ENCODE measurements at regions not wholly inside any gene's neighbourhood (a gene's known extent, or its start where the extent isn't known, plus 50 kb on each side); places are given as distances from the start of the nearest gene placed in this dataset.

DNA sequence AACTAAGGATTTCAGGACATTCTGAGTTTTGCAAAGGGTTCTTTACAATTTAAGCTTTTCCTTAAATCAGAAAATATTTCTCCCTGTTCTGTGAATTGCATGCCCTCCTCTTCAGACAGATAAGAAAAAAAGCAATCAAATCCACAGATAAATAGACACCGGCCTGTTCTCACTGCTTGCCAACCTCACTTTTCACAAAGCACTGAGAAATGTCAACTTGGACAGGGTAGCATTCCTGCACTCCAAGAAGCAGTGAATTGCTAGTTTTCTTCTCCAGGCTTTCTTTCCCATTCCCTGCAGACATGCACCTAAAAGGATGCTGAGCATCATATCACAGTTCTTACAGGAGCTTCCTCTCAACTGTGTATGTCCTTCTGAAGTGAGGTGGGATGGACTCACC is 226.0 kb downstream of the CHRM3 start:
- no TSS peak for BruUV-seq (replicated peaks)
- CTCF ChIA-PET (ENCODE audit: unreplicated experiment): no interaction called here
- Histone ChIP-seq H3K4me1 (ENCODE audit: insufficient read depth, low read length, poor library complexity, severe bottlenecking) (no peaks in the 10 kb centered on the region), H3K9me3 (ENCODE audit: low read length) (no peaks in the 10 kb centered on the region), H4K20me1 (ENCODE audit: insufficient read depth, low read length) (no peaks in the 10 kb centered on the region), H3K4me3 (ENCODE audit: low read depth, low read length, poor library complexity, severe bottlenecking) (no peak overlapping the region), H2AFZ (ENCODE audit: low read length) (no peak overlapping the region), H3K4me2 (ENCODE audit: low read length) (no peak overlapping the region), H3K9me2 (ENCODE audit: insufficient read depth, low read length) (no peaks in the 10 kb centered on the region), H3K79me2 (ENCODE audit: insufficient read depth, low read depth, low read length) (no peaks in the 10 kb centered on the region), H3K27ac (ENCODE audit: low read depth, low read length, poor library complexity, severe bottlenecking) (no peak overlapping the region), H3K36me3 (ENCODE audit: insufficient read depth, low read length) (no peaks in the 10 kb centered on the region)
- TF ChIP-seq, protein P1, sequence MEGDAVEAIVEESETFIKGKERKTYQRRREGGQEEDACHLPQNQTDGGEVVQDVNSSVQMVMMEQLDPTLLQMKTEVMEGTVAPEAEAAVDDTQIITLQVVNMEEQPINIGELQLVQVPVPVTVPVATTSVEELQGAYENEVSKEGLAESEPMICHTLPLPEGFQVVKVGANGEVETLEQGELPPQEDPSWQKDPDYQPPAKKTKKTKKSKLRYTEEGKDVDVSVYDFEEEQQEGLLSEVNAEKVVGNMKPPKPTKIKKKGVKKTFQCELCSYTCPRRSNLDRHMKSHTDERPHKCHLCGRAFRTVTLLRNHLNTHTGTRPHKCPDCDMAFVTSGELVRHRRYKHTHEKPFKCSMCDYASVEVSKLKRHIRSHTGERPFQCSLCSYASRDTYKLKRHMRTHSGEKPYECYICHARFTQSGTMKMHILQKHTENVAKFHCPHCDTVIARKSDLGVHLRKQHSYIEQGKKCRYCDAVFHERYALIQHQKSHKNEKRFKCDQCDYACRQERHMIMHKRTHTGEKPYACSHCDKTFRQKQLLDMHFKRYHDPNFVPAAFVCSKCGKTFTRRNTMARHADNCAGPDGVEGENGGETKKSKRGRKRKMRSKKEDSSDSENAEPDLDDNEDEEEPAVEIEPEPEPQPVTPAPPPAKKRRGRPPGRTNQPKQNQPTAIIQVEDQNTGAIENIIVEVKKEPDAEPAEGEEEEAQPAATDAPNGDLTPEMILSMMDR (conservative IDR thresholded peaks at IDR 0.05; ENCODE audit: low read length): no peak
- no peak for DNase-seq (ENCODE audit: low spot score)
- intact Hi-C loops (cut with micrococcal nuclease; ENCODE audit: unreplicated experiment): no loop called here
- POLR2A ChIA-PET: interaction anchor here (0.6 kb wide), 1 partner anchor 58 kb away, joined by 4 read pairs; no protein-coding TSS in a partner anchor

DNA sequence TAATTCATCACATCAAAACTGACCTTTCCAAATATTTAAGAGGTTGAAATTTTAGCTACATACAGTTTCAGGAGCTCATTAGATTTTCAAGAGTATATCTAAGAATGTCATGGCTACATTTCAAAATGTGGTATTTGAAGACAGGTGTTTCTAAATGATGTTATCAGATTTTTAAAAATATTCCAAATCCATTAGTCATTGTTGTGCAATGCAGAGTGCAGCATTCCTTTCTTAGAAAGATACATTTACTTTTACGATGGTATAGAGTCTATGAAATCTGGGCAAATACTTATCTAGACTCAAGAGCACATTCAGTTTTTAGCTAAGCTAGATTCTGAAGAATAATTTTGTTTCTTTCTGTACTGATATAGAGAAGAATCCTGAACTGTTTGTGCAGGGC is 230.3 kb downstream of the CHRM3 start:
- Histone ChIP-seq H3K9me3 (ENCODE audit: low read length) (no peaks in the 10 kb centered on the region), H2AFZ (ENCODE audit: low read length) (no peak overlapping the region), H3K36me3 (ENCODE audit: insufficient read depth, low read length) (no peaks in the 10 kb centered on the region), H3K27ac (ENCODE audit: low read depth, low read length, poor library complexity, severe bottlenecking) (no peak overlapping the region), H3K4me3 (ENCODE audit: low read depth, low read length, poor library complexity, severe bottlenecking) (no peak overlapping the region), H3K4me2 (ENCODE audit: low read length) (no peak overlapping the region), H3K79me2 (ENCODE audit: insufficient read depth, low read depth, low read length) (no peaks in the 10 kb centered on the region), H3K4me1 (ENCODE audit: insufficient read depth, low read length, poor library complexity, severe bottlenecking) (no peaks in the 10 kb centered on the region), H4K20me1 (ENCODE audit: insufficient read depth, low read length) (no peaks in the 10 kb centered on the region), H3K9me2 (ENCODE audit: insufficient read depth, low read length) (no peaks in the 10 kb centered on the region)
- no peak for DNase-seq (ENCODE audit: low spot score)
- TF ChIP-seq, protein P1 (conservative IDR thresholded peaks at IDR 0.05; ENCODE audit: low read length): no peak
- no peak for TF ChIP-seq EZH2phosphoT487 (IDR thresholded peaks at IDR 0.05; ENCODE audit: borderline replicate concordance, low read depth, low read length)
- BruUV-seq (replicated peaks): no TSS peak
- CTCF ChIA-PET (ENCODE audit: unreplicated experiment): no interaction called here
- POLR2A ChIA-PET: no interaction called here
- intact Hi-C loops (cut with micrococcal nuclease; ENCODE audit: unreplicated experiment): no loop called here

DNA sequence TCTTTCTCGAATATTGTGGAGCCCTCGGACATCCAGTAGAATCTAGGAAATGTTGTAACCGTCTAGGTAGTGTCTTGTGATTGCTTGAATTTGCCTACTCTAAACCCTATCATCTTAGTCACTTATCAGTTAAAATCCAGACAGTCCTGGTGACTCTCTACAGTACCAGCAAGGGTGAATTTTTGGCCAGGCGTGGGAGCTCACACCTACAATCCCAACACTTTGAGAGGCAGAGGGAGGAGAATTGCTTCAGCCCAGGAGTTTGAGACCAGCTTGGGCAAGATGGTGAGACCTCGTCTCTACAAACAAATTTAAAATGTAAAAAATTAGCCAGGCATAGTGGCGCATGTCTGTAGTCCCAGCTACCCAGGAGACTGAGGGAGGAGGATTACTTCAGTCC is 230.9 kb downstream of the CHRM3 start:
- Histone ChIP-seq H3K4me1 (ENCODE audit: insufficient read depth, low read length, poor library complexity, severe bottlenecking) (no peaks in the 10 kb centered on the region), H2AFZ (ENCODE audit: low read length) (no peak overlapping the region), H3K4me3 (ENCODE audit: low read depth, low read length, poor library complexity, severe bottlenecking) (no peak overlapping the region), H3K79me2 (ENCODE audit: insufficient read depth, low read depth, low read length) (no peaks in the 10 kb centered on the region), H3K27ac (ENCODE audit: low read depth, low read length, poor library complexity, severe bottlenecking) (no peak overlapping the region), H3K9me2 (ENCODE audit: insufficient read depth, low read length) (no peaks in the 10 kb centered on the region), H3K36me3 (ENCODE audit: insufficient read depth, low read length) (no peaks in the 10 kb centered on the region), H4K20me1 (ENCODE audit: insufficient read depth, low read length) (no peaks in the 10 kb centered on the region), H3K4me2 (ENCODE audit: low read length) (no peak overlapping the region), H3K9me3 (ENCODE audit: low read length) (no peaks in the 10 kb centered on the region)
- ChIA-PET CTCF (ENCODE audit: unreplicated experiment) (no interaction called here), POLR2A (no interaction called here)
- TF ChIP-seq, protein P1 (conservative IDR thresholded peaks at IDR 0.05; ENCODE audit: low read length): no peak
- no peak for TF ChIP-seq EZH2phosphoT487 (IDR thresholded peaks at IDR 0.05; ENCODE audit: borderline replicate concordance, low read depth, low read length)
- intact Hi-C loops (cut with micrococcal nuclease; ENCODE audit: unreplicated experiment): no loop called here
- no peak for DNase-seq (ENCODE audit: low spot score)
- BruUV-seq (replicated peaks): no TSS peak

Data from OCI-LY7 (cell line).